T-helper 22 cell (primary cell): ENCODE measurements at regions not wholly inside any gene's neighbourhood (a gene's known extent, or its start where the extent isn't known, plus 50 kb on each side); places are given as distances from the start of the nearest gene placed in this dataset.

ENCODE experiments used
- DNase-seq: peaks from one replicate; pipeline ENCODE4 v3.0.0-alpha.2; 2020; ENCODE audit warnings: low read depth

DNA sequence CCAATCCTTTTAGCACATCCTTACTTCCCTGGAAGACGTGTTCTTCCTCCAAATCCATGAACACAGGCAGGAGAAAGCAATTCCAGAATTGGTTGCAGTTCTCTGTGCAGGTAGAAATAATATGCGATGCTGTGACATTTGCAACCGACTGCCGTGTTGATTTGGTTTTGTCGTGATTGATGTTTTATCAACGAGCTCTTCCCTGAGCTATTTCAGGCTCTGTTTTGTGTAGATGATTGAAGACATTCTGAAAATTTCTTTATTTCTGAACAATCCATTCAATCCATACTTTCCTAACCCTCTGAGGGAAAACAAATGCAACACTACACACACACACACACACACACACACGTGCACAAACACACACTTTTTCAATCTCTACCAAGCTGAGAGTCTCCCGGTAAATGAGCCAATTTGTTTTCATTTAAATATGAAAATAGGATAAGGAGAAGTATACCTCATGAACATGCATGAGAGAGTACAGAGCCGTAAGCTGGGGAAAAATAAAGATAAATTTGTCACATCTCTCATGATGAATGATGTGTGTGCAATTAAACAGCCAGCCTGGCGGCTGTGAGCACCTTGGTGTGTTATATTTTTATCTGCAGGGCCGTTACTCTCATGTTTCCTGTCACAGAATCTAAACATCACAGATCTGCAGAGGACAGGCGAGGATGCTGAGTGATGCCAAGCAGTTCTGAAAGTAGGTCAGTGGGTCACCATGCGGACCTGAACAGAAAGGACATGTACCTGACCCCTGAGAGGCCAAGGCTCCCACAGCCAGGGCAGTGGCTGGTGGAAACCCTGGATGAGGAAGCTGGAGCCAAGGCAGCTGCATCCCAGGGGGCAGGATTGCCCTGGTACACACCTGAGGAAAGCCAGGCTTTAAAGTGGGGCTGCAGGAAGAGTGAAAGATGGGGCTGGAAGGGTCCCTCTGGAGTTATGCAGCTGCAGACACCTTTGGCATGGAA is 64.8 kb downstream of the PDCL3 start:
- no peak for DNase-seq

DNA sequence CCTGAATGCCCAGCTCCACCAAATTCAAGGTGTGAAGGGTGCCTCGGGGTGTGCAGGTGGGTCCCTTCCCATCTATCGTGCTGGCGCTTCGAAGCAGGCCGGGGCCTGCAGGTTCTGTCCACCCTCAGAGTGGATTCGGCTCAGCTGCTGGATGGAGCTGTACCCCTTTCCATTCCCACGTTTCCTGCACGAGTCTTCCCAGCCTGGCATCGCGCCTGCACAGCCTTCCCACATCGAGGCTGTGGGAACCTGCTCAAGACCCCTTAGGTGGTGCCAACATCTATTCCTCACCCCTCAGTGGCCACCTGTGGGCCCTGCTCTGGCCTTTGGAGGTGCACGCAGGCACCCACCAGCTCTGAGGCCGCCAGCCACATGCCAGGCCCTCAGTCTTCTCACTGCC is 65.7 kb downstream of the PDCL3 start:
- no peak for DNase-seq

DNA sequence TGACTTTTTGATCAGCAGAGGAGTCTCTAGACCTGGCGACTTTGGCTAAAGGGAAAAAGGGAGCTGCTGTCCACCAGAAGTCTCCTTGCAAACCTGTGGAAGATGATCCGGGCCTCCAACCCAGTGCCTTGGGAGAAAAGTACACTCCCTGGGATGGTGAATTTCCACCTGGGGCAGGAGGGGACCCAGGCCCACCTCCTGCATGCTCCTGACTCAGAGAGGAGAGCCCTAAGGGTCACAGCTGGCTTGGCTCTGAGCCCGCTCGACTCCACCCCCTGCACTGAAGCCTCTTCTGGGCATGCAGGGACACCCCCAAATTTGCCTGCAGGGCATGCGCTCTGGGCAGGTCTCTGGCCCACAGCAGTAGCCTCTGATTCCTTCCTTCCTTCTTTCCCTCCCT is 66.5 kb downstream of the PDCL3 start:
- DNase-seq = no peak

DNA sequence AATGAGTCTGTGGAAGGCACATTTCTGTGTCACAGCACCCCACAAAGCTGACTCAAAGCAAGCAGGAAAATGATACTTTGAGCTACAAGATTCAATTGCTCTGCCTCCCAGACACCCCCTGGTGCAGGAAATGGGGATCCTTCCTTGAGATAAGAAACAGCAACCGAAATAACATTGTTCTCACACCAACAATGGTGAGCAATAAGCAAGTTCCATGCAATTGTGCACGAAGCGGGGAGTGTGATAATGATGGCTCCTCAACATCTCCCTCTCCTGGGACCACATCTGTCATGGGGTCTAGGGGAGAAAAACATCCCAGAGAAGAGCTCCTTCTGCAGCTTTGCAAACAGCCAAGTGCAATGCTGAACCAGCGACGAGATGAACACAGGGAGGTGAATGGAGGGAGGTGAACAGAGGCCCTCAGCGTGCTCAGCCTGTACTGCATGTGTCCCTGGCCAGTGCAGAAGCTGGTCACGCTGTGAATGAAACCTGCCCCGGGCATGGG is 67.7 kb downstream of the PDCL3 start:
- DNase-seq = no peak

DNA sequence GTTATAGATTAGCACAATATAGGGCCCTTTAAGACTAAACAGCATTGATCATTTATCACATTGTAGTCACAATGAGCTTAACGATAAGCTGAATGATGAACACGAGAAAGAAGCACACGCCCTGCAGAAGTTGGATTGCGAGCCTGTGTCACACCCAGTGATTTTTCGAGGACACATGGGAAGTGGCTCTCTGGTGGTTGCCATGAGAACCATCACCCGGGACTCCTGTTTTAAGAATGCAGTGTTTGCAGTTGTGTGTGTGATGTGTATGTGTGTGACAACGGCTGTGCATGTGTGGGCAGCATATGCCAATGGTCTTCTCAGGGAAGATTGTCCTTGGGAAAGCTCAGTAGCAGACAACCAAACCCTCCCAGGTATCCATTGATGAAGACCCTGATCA is 69.2 kb downstream of the PDCL3 start:
- no peak for DNase-seq

DNA sequence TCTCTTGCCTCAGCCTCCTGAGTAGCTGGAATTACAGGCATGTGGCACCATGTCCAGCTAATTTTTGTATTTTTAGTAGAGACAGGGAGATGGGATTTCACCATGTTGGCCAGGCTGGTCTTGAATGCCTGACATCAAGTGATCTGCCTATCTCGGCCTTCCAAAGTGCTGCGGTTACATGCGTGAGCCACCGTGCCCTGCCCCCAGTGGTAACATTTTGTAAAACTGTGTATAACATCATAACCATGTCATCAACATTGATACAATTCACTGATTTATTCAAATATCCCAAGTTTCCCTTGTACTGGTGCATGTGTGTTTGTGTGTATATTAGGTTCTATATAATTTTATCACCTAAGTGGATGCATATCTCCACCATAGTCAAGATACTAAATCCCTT is 70.0 kb downstream of the PDCL3 start:
- no peak for DNase-seq

DNA sequence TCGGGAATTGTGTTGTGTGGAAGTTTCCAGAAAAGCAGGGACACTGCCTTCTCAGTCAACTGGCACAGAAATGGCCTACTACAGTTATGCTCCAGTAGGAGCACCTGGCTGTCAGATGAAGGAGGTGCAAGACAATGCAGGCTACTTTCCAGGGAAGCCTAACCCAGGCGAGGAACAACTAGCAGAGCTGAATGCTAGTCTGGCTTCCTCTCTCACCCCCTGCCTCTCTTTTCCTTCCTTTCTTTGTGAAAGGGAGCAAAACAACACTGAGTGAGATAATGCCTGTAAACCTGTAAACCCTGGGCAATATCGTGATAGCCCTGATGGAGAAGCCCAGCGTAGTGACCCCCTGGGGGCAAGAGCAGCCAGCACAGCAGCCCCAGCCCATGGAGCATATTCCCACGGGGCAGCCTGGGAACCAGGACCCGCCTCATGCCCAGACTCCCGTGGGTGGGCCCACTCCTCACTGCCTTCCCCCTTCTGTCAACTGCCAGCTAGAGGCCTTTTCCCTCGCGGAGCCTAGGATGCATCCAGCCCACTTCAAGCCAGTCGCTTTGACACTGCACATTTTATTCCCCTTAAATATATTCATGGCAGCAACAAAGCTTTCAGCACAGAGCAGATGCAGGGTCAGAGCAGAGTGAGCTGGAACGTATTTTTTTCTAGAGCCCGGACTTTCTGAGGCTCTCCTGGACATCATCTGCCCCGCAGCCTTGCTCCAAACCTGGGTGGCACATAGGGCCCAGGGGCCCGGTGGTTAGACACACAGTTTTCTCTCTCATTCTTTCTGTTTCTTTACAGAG is 77.0 kb downstream of the PDCL3 start:
- no peak for DNase-seq

DNA sequence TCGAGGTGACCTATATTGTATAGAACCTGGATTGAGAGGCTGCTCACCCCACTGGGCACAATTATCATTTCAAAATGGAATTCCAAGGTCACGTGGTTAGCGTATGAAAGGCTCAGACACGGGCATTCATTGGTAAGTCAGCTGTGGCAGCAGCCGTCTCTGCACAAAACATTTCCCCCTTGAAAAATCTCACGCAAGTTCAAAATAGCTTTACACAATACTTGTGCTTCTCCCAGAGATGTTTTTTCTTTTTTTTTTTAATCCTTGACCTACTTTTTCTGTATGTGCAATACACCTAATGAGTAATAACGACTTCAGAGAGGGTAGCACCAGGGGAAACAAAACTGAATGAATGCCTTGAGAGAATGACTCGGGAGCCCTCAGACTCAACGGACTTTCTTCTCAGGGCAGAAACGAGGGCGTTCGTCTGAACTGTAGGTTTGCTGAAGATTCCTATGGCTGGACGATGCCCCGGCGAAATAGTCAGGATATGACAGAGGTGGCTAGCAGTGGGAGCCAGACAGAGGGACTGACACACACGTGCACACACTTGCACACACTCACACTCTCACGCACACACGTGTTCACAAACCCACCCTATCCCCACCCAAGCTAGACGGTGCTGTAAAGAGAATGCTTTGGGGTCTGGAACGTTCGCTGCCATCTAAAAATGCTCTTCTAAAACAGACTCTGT is 77.8 kb downstream of the PDCL3 start:
- no peak for DNase-seq

DNA sequence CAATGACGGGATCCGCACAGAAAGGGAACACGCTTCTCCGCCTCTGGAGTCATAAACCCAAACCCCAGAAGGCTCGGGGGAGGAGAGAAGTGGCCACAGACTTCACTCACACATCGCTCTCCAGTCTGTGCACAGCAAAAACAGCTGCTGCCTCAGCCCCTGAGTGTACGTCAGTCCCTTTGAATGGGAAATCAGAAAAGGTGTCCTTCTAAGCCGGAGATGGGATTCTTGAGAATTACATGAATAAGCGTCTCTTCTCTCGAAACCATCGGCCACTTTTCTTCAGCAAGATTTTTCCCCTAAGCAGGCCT is 78.3 kb downstream of the PDCL3 start:
- no peak for DNase-seq

DNA sequence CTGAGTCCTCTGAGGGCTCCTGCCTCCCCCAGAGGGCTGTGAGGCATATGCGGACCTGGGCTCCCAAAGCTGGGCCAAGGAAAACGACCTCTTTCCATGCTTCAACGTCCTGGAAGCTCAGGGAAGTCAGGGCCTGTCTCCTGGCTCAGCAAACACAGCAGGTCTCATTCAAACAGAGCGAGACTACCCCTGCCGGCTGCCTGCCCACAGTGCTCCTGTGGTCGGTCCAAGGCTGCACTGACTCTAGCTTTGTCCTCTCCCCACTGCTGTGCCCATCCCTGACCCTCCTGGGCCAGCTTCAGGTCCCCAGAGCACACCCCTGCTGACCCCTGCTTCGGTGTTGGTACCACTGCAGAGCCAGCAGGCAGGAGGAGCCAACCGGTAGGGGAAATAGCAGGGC is 79.6 kb downstream of the PDCL3 start:
- no peak for DNase-seq

DNA sequence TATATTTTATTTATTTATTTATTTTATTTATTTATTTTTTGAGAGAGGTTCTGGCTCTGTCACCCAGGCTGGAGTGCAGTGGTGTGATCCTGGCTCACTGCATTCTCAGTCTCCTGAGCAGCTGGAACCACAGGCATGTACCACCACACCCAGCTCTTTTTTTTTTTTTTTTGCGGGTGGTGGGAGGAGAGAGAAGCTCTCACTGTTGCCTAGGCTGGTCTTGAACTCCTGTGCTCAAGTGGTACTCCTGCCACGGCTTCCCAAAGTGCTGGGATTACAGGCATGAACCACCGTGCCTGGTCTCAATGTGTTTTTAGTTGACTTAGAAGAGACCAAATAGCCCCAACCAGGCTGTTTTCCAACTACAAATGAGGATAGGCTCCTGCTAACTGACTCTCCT is 80.7 kb downstream of the PDCL3 start:
- DNase-seq = no peak

DNA sequence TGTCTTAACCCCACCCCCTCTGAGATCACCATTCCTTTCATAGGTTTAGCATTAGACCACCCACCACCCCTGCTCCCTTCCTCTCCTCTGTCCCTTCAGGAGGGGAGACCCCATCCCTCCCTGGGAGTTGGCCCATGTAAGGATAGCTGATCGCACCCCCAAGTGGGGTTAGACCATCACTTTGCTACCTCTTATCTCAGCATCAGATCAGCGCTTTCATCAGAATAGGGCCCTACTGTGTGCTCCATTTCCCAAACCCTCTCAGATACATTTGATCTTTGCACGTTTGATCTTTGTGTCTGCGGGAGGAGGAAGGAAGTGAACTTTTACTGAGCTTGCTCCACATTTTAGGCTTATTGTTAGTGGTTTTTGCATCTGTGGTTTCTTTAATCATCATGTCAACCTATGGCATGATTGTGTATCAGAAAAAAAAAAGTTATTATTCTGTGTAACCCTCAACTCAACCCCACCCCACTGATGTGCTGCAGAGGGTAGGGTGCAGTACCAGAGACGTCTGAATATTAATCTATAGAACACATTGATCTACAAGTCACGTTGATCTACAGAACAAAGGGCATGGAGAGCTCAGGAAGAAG is 81.2 kb downstream of the PDCL3 start:
- DNase-seq = peak; percentile 29

DNA sequence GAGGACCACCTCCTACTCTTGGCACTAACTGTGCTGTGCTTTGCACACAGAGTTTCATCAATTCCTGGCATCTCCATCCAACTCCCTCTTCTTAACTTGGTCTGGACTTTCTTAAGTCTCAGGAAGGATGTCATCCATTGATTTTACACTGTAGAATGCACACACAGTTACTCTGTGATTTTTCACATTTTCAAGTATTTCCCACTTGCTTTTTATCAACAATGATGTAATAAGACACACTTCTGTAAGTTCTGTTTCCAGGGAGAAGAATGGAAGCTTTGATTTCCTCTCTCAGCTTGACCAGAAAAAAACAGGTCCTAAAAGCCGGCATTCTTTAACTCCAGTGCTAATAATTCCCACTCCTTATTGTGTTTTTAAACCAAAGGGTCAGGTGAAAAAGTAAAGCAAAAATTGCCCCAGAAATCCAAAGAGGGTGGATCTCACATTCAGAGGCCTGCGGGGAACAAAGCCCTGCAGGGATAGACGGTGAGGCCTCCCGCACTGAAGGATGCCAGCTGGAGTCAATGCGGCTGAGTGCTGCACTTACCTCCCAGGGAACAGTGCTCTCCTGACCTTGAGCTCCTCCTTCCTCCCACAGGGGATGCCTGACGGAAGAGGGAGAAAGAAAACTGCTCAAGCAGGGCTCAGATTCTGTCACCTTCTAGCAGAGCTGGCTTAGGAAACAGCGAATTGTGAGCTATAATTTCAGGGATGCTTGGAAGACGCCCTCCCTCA is 83.1 kb downstream of the PDCL3 start:
- DNase-seq = no peak

DNA sequence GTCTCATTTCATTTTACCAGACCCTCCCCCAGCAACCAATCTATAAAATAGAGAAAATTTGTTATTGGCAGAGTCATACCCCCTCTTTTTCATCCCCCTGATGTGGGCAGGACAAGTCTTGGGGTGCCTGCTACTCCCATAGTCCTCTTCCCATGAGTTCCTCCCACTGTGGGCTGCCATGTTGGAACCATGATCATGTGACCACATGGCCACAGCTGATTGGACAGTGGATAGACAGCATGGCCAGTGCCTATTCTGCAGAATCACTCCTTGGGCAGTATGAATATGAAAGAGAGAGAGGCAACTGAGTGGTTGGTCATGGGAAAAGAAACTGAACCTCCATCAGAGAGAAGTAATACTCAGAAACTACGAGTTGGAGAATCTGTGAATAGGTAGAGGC is 84.9 kb downstream of the PDCL3 start:
- no peak for DNase-seq

DNA sequence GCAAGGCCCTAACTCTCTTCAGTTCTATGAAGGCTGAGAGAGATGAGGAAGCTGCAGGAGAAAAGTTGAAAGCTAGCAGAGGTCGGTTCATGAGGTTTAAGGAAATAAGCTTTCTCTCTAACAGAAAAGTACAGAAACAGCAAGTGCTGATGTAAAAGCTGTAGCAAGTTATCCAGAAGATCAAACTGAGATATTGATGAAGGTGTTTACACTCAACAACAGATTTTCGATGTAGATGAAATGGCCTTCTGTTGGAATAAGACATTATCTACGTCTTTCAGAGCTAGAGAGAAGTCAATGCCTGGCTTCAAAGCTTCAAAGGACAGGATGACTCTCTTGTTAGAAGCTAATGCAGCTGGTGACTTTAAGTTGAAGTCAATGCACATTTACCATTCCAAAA is 87.4 kb downstream of the PDCL3 start:
- DNase-seq = no peak

DNA sequence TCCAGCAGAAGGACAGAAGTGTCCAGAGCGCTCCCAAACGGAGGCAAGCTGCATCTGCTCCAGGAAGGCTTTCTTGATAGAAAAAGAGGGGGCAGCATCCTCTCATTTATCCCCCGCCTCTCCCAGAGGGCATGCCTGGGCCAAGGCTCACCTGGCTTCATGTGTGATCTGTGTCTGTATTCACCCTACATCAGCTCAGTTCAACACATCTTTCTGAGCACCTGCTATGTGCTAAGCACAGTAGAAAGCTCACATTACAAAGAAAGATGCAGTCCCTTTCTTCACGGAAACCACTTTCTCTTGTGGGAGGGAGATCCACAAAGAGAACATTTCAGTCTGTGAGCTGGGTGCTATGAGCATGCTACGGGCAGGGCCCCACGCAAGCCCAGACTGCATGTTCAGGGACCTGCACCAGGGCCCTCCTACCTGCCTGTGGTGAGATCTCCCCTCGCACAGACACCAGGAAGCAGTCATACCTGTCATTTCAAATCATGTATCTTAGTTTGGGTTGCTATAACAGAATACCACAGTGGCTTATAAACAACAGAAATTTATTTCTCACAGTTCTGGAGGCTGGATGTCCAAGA is 90.7 kb downstream of the PDCL3 start:
- DNase-seq = no peak

DNA sequence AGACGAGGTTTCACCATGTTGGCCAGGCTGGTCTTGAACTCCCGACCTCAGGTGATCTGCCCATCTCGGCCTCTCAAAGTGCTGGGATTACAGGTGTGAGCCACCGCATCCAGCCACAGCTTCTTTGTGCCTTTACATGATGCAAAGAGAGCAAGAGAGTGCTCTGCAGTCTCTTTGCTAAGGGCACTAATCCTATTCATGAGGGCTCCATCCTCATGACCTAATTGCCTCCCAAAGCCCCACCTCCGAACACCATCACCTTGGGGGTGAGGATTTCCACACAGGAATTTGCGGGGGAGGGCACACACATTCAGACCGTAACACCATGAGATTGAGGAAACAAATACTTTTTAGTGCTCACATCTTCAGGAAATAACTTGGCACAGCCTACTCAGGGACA is 91.8 kb downstream of the PDCL3 start:
- DNase-seq = no peak

DNA sequence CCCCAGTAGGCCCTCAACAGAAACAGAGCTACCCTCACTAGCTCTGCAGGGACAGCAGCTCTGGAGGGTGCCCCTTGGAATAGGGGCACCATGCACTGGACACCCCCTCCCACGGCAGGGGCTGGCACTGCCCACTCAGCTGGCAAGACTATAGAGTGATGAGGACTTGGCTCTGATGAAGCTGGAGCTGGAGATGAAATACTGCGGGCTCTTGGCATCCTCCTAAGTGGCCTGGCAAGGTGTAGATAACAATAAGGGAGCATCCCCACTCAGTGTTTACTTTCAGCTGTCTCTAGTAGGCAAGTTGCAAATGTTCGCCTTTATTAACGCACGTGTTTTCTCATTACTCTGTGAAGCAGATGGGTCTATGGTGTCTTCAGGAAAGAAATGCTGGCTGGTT is 92.7 kb downstream of the PDCL3 start:
- DNase-seq = no peak

DNA sequence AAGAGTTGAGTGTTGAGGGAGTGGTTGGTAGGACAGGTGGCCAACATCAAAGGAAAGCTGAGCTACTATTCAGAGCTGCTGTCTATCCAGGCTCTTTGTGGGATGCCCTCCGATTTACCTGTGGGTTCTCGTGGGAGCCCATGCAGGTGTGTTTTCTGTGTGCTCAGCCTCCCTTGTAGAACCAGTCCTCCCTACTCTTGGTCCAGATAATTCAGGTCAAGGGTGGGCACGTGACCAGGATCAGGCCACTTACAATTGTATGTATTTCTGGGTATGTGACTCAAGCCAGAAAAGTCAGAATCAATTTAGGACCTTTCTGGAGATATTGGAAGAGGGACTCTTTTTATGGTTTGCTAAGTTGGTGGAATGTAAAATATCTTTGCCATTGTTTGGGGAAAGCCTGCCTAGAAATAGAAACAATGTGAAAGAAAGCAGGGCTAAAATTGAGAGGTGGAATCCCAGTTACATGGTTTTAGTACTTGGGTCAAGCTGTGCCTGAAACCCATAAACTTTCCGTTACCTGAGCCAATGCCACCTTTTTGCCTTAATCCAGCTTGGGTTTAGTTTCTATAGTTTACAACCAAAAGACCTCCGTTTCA is 93.2 kb downstream of the PDCL3 start:
- DNase-seq = no peak

DNA sequence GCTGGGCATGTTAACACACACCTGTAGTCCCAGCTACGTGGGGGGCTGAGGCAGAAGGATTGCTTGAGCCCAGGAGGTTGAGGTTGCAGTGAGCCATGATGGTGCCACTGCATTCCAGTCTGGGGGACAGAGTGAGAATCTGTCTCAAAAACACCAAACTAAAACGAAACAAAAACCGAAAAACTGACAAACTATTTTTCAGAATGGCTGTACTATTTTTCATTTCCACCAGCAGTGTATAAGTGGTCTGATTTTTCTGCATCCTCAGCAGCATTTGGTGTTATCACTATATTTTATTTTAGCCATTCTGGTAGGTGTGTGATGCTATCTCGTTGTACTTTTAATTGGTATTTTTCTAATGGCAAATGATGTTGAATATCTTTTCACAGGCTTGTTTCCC is 95.2 kb downstream of the PDCL3 start:
- DNase-seq = no peak
